Prostate gland (tissue), 2 donors: ENCODE measurements at regions not wholly inside any gene's neighbourhood (a gene's known extent, or its start where the extent isn't known, plus 50 kb on each side); places are given as distances from the start of the nearest gene placed in this dataset.

Source experiments
- DNase-seq: peaks from one replicate; pipeline ENCODE4 v3.0.0-alpha.2; 2019; ENCODE audit warnings: low spot score
- H3K27ac ChIP-seq, 2 donors: fragments of 200-600 bp; sonication (generic); 2 replicates each; pipeline ENCODE4 v1.5.1; 2017 to 2019
- H3K27me3 ChIP-seq: fragments of 200-600 bp; sonication (generic); replicated peaks from 2 replicates; pipeline ENCODE4 v1.5.1; 2019; ENCODE audit not compliant: insufficient read depth
- H3K36me3 ChIP-seq, 2 donors: fragments of 200-600 bp; sonication (generic); 1 replicate in 1 of 2; 2 replicates in 1 of 2; pipeline versions ENCODE4 v1.5.1 to v1.8.1; 2017 to 2019
- H3K4me1 ChIP-seq: fragments of 200-600 bp; sonication (generic); replicated peaks from 2 replicates; pipeline ENCODE4 v1.5.1; 2019
- H3K4me3 ChIP-seq, 2 donors: fragments of 200-600 bp; sonication (generic); 2 replicates each; pipeline ENCODE4 v1.5.1; 2017 to 2019
- H3K9me3 ChIP-seq: fragments of 200-600 bp; sonication (generic); 2 replicates; pipeline ENCODE4 v1.5.1; 2017
- CTCF ChIP-seq, 4 experiments: fragments of 200-600 bp in 2 of 4; fragments of 450-650 bp in 2 of 4; sonication (generic) in 2 of 4; IDR thresholded peaks; 1 replicate in 3 of 4; 2 replicates in 1 of 4; pipeline ENCODE4 v1.5.1; 2016 to 2019; ENCODE audit warnings: antibody characterized with exemption in 4 of 4, mild to moderate bottlenecking in 2 of 4, moderate library complexity in 2 of 4
- POLR2A ChIP-seq: fragments of 450-650 bp; IDR thresholded peaks from one replicate; pipeline ENCODE4 v1.6.1; 2016; ENCODE audit warnings: antibody characterized with exemption, mild to moderate bottlenecking
- POLR2AphosphoS5 ChIP-seq: sonication (generic); formaldehyde crosslinking; IDR thresholded peaks from one replicate; pipeline ENCODE4 v1.6.1; 2017; ENCODE audit warnings: antibody characterized with exemption
- WGBS: methylation state at CpG from one replicate; pipeline ENCODE4 v1.1.5; 2018; 5-methylcytosine and 5-hydroxymethylcytosine counted together
- intact Hi-C: fragments of 100-400 bp; cut with DNase I; formaldehyde crosslinking; loops from one replicate; pipeline ENCODE4 v1.14.2; 2022

- no peaks in the 10 kb centered on the region for H3K27me3 ChIP-seq
- H3K27ac ChIP-seq: no peak overlapping the region
- H3K9me3 ChIP-seq: no peaks in the 10 kb centered on the region
- intact Hi-C loops: no loop called here
- DNase-seq: no peak
- TF ChIP-seq POLR2A: no peak
- TF ChIP-seq CTCF (IDR thresholded peaks at IDR 0.05): no peak
- TF ChIP-seq POLR2AphosphoS5: no peak
- no peaks in the 10 kb centered on the region for H3K4me1 ChIP-seq
- no peak overlapping the region for H3K4me3 ChIP-seq
- no peaks in the 10 kb centered on the region for H3K36me3 ChIP-seq
- WGBS: 91% methylated on average over 8 of the region's 8 CpGs
These were observed 268.0 kb downstream of the CTTN start for GRCh38 chr11:70666311-70666710.

GRCh38 chr11:70667767-70668166, 269.4 kb downstream of the CTTN start:
- 77% methylated on average over 4 of the region's 4 CpGs for WGBS
- no peak for TF ChIP-seq POLR2A
- TF ChIP-seq CTCF (IDR thresholded peaks at IDR 0.05): no peak
- no peak for TF ChIP-seq POLR2AphosphoS5
- Histone ChIP-seq H3K27ac (no peak overlapping the region), H3K9me3 (no peaks in the 10 kb centered on the region), H3K4me1 (no peaks in the 10 kb centered on the region), H3K27me3 (no peaks in the 10 kb centered on the region), H3K36me3 (no peaks in the 10 kb centered on the region), H3K4me3 (no peak overlapping the region)
- DNase-seq: no peak
- intact Hi-C loops: no loop called here

- no peak for DNase-seq
- H3K9me3 ChIP-seq: no peaks in the 10 kb centered on the region
- no peaks in the 10 kb centered on the region for H3K27me3 ChIP-seq
- 82% methylated on average over 23 of the region's 23 CpGs for whole genome bisulfite sequencing
- no peak overlapping the region for H3K4me3 ChIP-seq
- H3K4me1 ChIP-seq: no peaks in the 10 kb centered on the region
- no peak overlapping the region for H3K27ac ChIP-seq
- no peak for TF ChIP-seq POLR2AphosphoS5
- TF ChIP-seq POLR2A: no peak
- TF ChIP-seq CTCF (IDR thresholded peaks at IDR 0.05): no peak
- intact Hi-C loops: no loop called here
- no peaks in the 10 kb centered on the region for H3K36me3 ChIP-seq
These were observed 270.2 kb downstream of the CTTN start for GRCh38 chr11:70668204-70669202.

GRCh38 chr11:70669281-70669680, 271.0 kb downstream of the CTTN start:
- Histone ChIP-seq H3K9me3 (no peaks in the 10 kb centered on the region), H3K27me3 (no peaks in the 10 kb centered on the region), H3K36me3 (no peaks in the 10 kb centered on the region), H3K27ac (no peak overlapping the region), H3K4me1 (no peaks in the 10 kb centered on the region), H3K4me3 (no peak overlapping the region)
- intact Hi-C loops: no loop called here
- TF ChIP-seq POLR2AphosphoS5 (no peak), CTCF (IDR thresholded peaks at IDR 0.05) (no peak), POLR2A (no peak)
- 86% methylated on average over 13 of the region's 13 CpGs for WGBS
- no peak for DNase-seq
